H9 (cell line): ENCODE measurements at regions not wholly inside any gene's neighbourhood (a gene's known extent, or its start where the extent isn't known, plus 50 kb on each side); places are given as distances from the start of the nearest gene placed in this dataset.

Source experiments
- DNase-seq: peaks from one replicate; pipeline ENCODE4 v3.0.0-alpha.2; 2017
- H2AFZ ChIP-seq: one replicate; pipeline ENCODE4 v1.6.1; 2013; ENCODE audit warnings: mild to moderate bottlenecking, low read length, control low read depth, moderate library complexity
- H2AK5ac ChIP-seq: 2 replicates; pipeline ENCODE4 v1.6.1; 2013; ENCODE audit warnings: low read length, control low read depth, mixed read lengths; ENCODE audit not compliant: insufficient read length
- H2BK120ac ChIP-seq: one replicate; pipeline ENCODE4 v1.6.1; 2013; ENCODE audit warnings: low read depth, mild to moderate bottlenecking, low read length, control low read depth, inconsistent platforms; ENCODE audit not compliant: poor library complexity, severe bottlenecking
- H2BK12ac ChIP-seq: 2 replicates; pipeline ENCODE4 v1.6.1; 2013; ENCODE audit warnings: low read length, control low read depth, mixed read lengths, low read depth; ENCODE audit not compliant: insufficient read length
- H2BK15ac ChIP-seq: 2 replicates; pipeline ENCODE4 v1.6.1; 2013; ENCODE audit warnings: low read depth, low read length, control low read depth
- H2BK20ac ChIP-seq: one replicate; pipeline ENCODE4 v1.6.1; 2013; ENCODE audit warnings: low read depth, mild to moderate bottlenecking, low read length, control low read depth, inconsistent platforms; ENCODE audit not compliant: poor library complexity, severe bottlenecking
- H2BK5ac ChIP-seq: 2 replicates; pipeline ENCODE4 v1.6.1; 2013; ENCODE audit warnings: low read length, control low read depth, mixed read lengths; ENCODE audit not compliant: insufficient read length
- H3K14ac ChIP-seq: 2 replicates; pipeline ENCODE4 v1.6.1; 2013; ENCODE audit warnings: low read length, control low read depth; ENCODE audit not compliant: insufficient read depth
- H3K18ac ChIP-seq: 2 replicates; pipeline ENCODE4 v1.6.1; 2013; ENCODE audit warnings: low read depth, mild to moderate bottlenecking, mixed read lengths, low read length, control low read depth; ENCODE audit not compliant: insufficient read length
- H3K23ac ChIP-seq: 2 replicates; pipeline ENCODE4 v1.6.1; 2013; ENCODE audit warnings: low read length, control low read depth, mixed read lengths, low read depth; ENCODE audit not compliant: insufficient read length
- H3K23me2 ChIP-seq: 2 replicates; pipeline ENCODE4 v1.6.1; 2013; ENCODE audit warnings: low read depth, mild to moderate bottlenecking, mixed read lengths, low read length, control low read depth; ENCODE audit not compliant: insufficient read length, poor library complexity, severe bottlenecking
- H3K27ac ChIP-seq: 2 replicates; pipeline ENCODE4 v1.5.1; 2013; ENCODE audit warnings: low read length, control low read depth, mixed read lengths, low read depth; ENCODE audit not compliant: insufficient read length
- H3K27me3 ChIP-seq: 2 replicates; pipeline ENCODE4 v1.6.1; 2013; ENCODE audit warnings: low read length, control low read depth, inconsistent platforms; ENCODE audit not compliant: insufficient read depth
- H3K4ac ChIP-seq: 2 replicates; pipeline ENCODE4 v1.6.1; 2013; ENCODE audit warnings: low read depth, mild to moderate bottlenecking, control low read depth, inconsistent platforms, low read length, moderate library complexity
- H3K4me1 ChIP-seq: 2 replicates; pipeline ENCODE4 v1.6.1; 2013; ENCODE audit warnings: low read length, control low read depth, inconsistent platforms; ENCODE audit not compliant: insufficient read depth
- H3K4me2 ChIP-seq: 2 replicates; pipeline ENCODE4 v1.6.1; 2013; ENCODE audit warnings: low read length, control low read depth, mixed read lengths; ENCODE audit not compliant: insufficient read length, insufficient read depth
- H3K56ac ChIP-seq: 2 replicates; pipeline ENCODE4 v1.6.1; 2013; ENCODE audit warnings: low read depth, mild to moderate bottlenecking, mixed read lengths, low read length, control low read depth; ENCODE audit not compliant: insufficient read length
- H3K79me1 ChIP-seq: 2 replicates; pipeline ENCODE4 v1.6.1; 2013; ENCODE audit warnings: low read depth, mild to moderate bottlenecking, moderate library complexity, low read length, control low read depth, inconsistent platforms; ENCODE audit not compliant: insufficient read depth, poor library complexity, severe bottlenecking
- H3K79me2 ChIP-seq: 2 replicates; pipeline ENCODE4 v1.6.1; 2013; ENCODE audit warnings: low read length, control low read depth, inconsistent platforms; ENCODE audit not compliant: insufficient read depth
- H3K9ac ChIP-seq: 2 replicates; pipeline ENCODE4 v1.6.1; 2013; ENCODE audit warnings: low read length, control low read depth, mixed read lengths; ENCODE audit not compliant: insufficient read length; ENCODE audit errors: extremely low read depth
- H3K9me3 ChIP-seq: one replicate; pipeline ENCODE4 v1.6.1; 2013; ENCODE audit warnings: low read depth, low read length, inconsistent platforms; ENCODE audit not compliant: control insufficient read depth
- H3T11ph ChIP-seq: one replicate; pipeline ENCODE4 v1.6.1; 2013; ENCODE audit warnings: mild to moderate bottlenecking, low read length, control low read depth, inconsistent platforms
- H4K20me1 ChIP-seq: one replicate; pipeline ENCODE4 v1.6.1; 2013; ENCODE audit not compliant: control insufficient read depth, insufficient read length, insufficient read depth
- H4K5ac ChIP-seq: 2 replicates; pipeline ENCODE4 v1.6.1; 2013; ENCODE audit warnings: low read depth, mild to moderate bottlenecking, mixed read lengths, low read length, control low read depth; ENCODE audit not compliant: insufficient read length
- H4K8ac ChIP-seq: replicated peaks from 2 replicates; pipeline ENCODE4 v1.6.1; 2013; ENCODE audit warnings: low read length, control low read depth, mixed read lengths, low read depth; ENCODE audit not compliant: insufficient read length
- H4K91ac ChIP-seq: 2 replicates; pipeline ENCODE4 v1.6.1; 2013; ENCODE audit warnings: low read depth, mild to moderate bottlenecking, moderate library complexity, mixed read lengths, low read length, control low read depth; ENCODE audit not compliant: insufficient read length
- H3K27ac Mint-ChIP-seq, 3 experiments: 2 replicates in 2 of 3; 3 replicates in 1 of 3; pipeline ENCODE4 v1.8.0; 2020 to 2021; ENCODE audit warnings: mixed read lengths in 3 of 3, mild to moderate bottlenecking in 1 of 3, moderate library complexity in 1 of 3
- H3K27me3 Mint-ChIP-seq: 2 replicates; pipeline ENCODE4 v1.8.0; 2021; ENCODE audit warnings: low read depth, mild to moderate bottlenecking, moderate library complexity, mixed read lengths
- H3K36me3 Mint-ChIP-seq, 3 experiments: 2 replicates in 2 of 3; 3 replicates in 1 of 3; pipeline ENCODE4 v1.8.0; 2020 to 2021; ENCODE audit warnings: low read depth in 3 of 3, mixed read lengths in 3 of 3; ENCODE audit not compliant: insufficient read depth in 1 of 3
- H3K4me1 Mint-ChIP-seq, 2 experiments: 2 replicates each; pipeline ENCODE4 v1.8.0; 2020; ENCODE audit warnings: mixed read lengths in 2 of 2
- H3K4me3 Mint-ChIP-seq, 2 experiments: 2 replicates in 1 of 2; 3 replicates in 1 of 2; pipeline ENCODE4 v1.8.0; 2020 to 2021; ENCODE audit warnings: mild to moderate bottlenecking in 2 of 2, mixed read lengths in 2 of 2, moderate library complexity in 1 of 2
- H3K9me3 Mint-ChIP-seq, 2 experiments: 2 replicates in 1 of 2; 3 replicates in 1 of 2; pipeline ENCODE4 v1.8.0; 2020; ENCODE audit warnings: mild to moderate bottlenecking in 2 of 2, mixed read lengths in 2 of 2, moderate library complexity in 1 of 2
- CTCF ChIP-seq: fragments of 200-600 bp; sonication (generic); conservative IDR thresholded peaks from 3 replicates; pipeline ENCODE4 v1.8.0; 2021; ENCODE audit warnings: antibody characterized with exemption, mild to moderate bottlenecking
- WGBS: extraction: QIAGEN DNeasy Blood & Tissue Kit; methylation state at CpG from one replicate; pipeline ENCODE4 v1.1.7; 2013; ENCODE audit warnings: missing lambda C conversion rate, low lambda C conversion rate, mixed read lengths; ENCODE audit not compliant: insufficient read length; ENCODE audit errors: extremely low coverage; 5-methylcytosine and 5-hydroxymethylcytosine counted together

- H3T11ph ChIP-seq: no peak overlapping the region
- no peak overlapping the region for H3K9ac ChIP-seq
- H4K91ac ChIP-seq: no peak overlapping the region
- no peak overlapping the region for H2BK20ac ChIP-seq
- no peak overlapping the region for H3K4ac ChIP-seq
- Mint-ChIP-seq H3K27me3 (no peaks in the 10 kb centered on the region), H3K36me3 (no peaks in the 10 kb centered on the region), H3K27ac (no peak overlapping the region), H3K4me3 (no peak overlapping the region), H3K4me1 (no peaks in the 10 kb centered on the region), H3K9me3 (peaks cover 0 to 2% of the 10 kb centered on the region in 2 experiments; a peak in 2 of 5 replicates)
- H3K27ac ChIP-seq: no peak overlapping the region
- no peak overlapping the region for H3K56ac ChIP-seq
- H3K23me2 ChIP-seq: no peaks in the 10 kb centered on the region
- no peak overlapping the region for H4K8ac ChIP-seq
- DNase-seq: no peak
- no CpG with 5 or more reads among the region's 6 CpGs for WGBS
- H3K79me1 ChIP-seq: no peaks in the 10 kb centered on the region
- no peak overlapping the region for H2BK12ac ChIP-seq
- H3K9me3 ChIP-seq: no peaks in the 10 kb centered on the region
- no peaks in the 10 kb centered on the region for H3K27me3 ChIP-seq
- no peak overlapping the region for H2BK15ac ChIP-seq
- H3K4me2 ChIP-seq: no peak overlapping the region
- no peaks in the 10 kb centered on the region for H3K4me1 ChIP-seq
- no peak overlapping the region for H3K23ac ChIP-seq
- H3K18ac ChIP-seq: no peak overlapping the region
- TF ChIP-seq CTCF: no peak
- no peak overlapping the region for H2BK5ac ChIP-seq
- no peaks in the 10 kb centered on the region for H4K20me1 ChIP-seq
- H2AFZ ChIP-seq: no peak overlapping the region
- no peak overlapping the region for H4K5ac ChIP-seq
- H2AK5ac ChIP-seq: no peak overlapping the region
- H3K79me2 ChIP-seq: no peaks in the 10 kb centered on the region
- no peak overlapping the region for H3K14ac ChIP-seq
- H2BK120ac ChIP-seq: no peak overlapping the region
These were observed 52.0 kb upstream of the CYYR1 start for GRCh38 chr21:26624983-26625519.
